BJ (cell line): ENCODE measurements at regions not wholly inside any gene's neighbourhood (a gene's known extent, or its start where the extent isn't known, plus 50 kb on each side); places are given as distances from the start of the nearest gene placed in this dataset.

Source experiments
- CTCF ChIA-PET: fragments of 350-600 bp; formaldehyde crosslinking; extraction: SDS; loops from one replicate; lab custom pipeline; 2021; ENCODE audit warnings: antibody characterized with exemption, inconsistent platforms; lab: Yijun Ruan, JAX
- POLR2A ChIA-PET: fragments of 300-600 bp; sonication (Branson Sonifier 250); formaldehyde crosslinking; extraction: SDS; loops from one replicate; lab custom pipeline; 2021; ENCODE audit warnings: antibody characterized with exemption; lab: Charles Lee
- DNase-seq: peaks from one replicate; pipeline ENCODE4 v3.0.0-alpha.2; 2011; ENCODE audit warnings: low read depth
- H3K27me3 ChIP-seq: 2 replicates; pipeline ENCODE4 v1.6.0; 2011; ENCODE audit warnings: low read length; ENCODE audit not compliant: control insufficient read depth, insufficient read depth
- H3K36me3 ChIP-seq: 2 replicates; pipeline ENCODE4 v1.5.1; 2011; ENCODE audit warnings: low read length; ENCODE audit not compliant: control insufficient read depth, insufficient read depth
- H3K4me3 ChIP-seq: 2 replicates; pipeline ENCODE4 v1.5.1; 2011; ENCODE audit warnings: low read depth, mild to moderate bottlenecking, control low read depth, low read length
- CTCF ChIP-seq: IDR thresholded peaks from 2 replicates; pipeline ENCODE4 v1.5.1; 2011; ENCODE audit warnings: low read depth, mild to moderate bottlenecking, control low read depth, inconsistent platforms, low read length, moderate library complexity; ENCODE audit not compliant: insufficient read depth

GRCh38 chr6:18883851-18884250 lies 496.7 kb downstream of the RNF144B start:
- no peaks in the 10 kb centered on the region for H3K36me3 ChIP-seq
- ChIA-PET POLR2A (no interaction called here), CTCF (no interaction called here)

GRCh38 chr6:18893540-18894269 lies 506.6 kb downstream of the RNF144B start:
- TF ChIP-seq CTCF: no peak
- ChIA-PET POLR2A (no interaction called here), CTCF (no interaction called here)

More at GRCh38 chr6:18883851-18884250, 496.7 kb downstream of the RNF144B start:
- no peaks in the 10 kb centered on the region for H3K27me3 ChIP-seq
- no peak overlapping the region for H3K4me3 ChIP-seq
- no peak for TF ChIP-seq CTCF
- no peak for DNase-seq

GRCh38 chr6:18897350-18897749 lies 510.2 kb downstream of the RNF144B start:
- ChIA-PET CTCF (no interaction called here), POLR2A (no interaction called here)
- DNase-seq: no peak
- Histone ChIP-seq H3K27me3 (no peaks in the 10 kb centered on the region), H3K4me3 (no peak overlapping the region), H3K36me3 (no peaks in the 10 kb centered on the region)
- no peak for TF ChIP-seq CTCF

More at GRCh38 chr6:18893540-18894269, 506.6 kb downstream of the RNF144B start:
- H3K27me3 ChIP-seq: no peaks in the 10 kb centered on the region
- no peak for DNase-seq
- H3K36me3 ChIP-seq: no peaks in the 10 kb centered on the region
- H3K4me3 ChIP-seq: no peak overlapping the region

- ChIA-PET CTCF (no interaction called here), POLR2A (no interaction called here)
- Histone ChIP-seq H3K4me3 (no peak overlapping the region), H3K36me3 (no peaks in the 10 kb centered on the region), H3K27me3 (no peaks in the 10 kb centered on the region)
- DNase-seq: no peak
- TF ChIP-seq CTCF: no peak
Observed at GRCh38 chr6:18904681-18905080, 517.5 kb downstream of the RNF144B start.

- TF ChIP-seq CTCF: no peak
- Histone ChIP-seq H3K4me3 (no peak overlapping the region), H3K36me3 (no peaks in the 10 kb centered on the region), H3K27me3 (no peaks in the 10 kb centered on the region)
- POLR2A ChIA-PET: no interaction called here
- DNase-seq: no peak
- CTCF ChIA-PET: no interaction called here
Observed at GRCh38 chr6:18920701-18921100, 533.6 kb downstream of the RNF144B start.
